AG10803 (cell line): ENCODE measurements at regions not wholly inside any gene's neighbourhood (a gene's known extent, or its start where the extent isn't known, plus 50 kb on each side); places are given as distances from the start of the nearest gene placed in this dataset.

Experiments used
- DNase-seq: peaks from one replicate; pipeline ENCODE4 v3.0.0; 2010; ENCODE audit warnings: low read depth
- H3K4me3 ChIP-seq: 2 replicates; pipeline ENCODE4 v1.5.1; 2011; ENCODE audit warnings: mild to moderate bottlenecking, low read length, control low read depth
- CTCF ChIP-seq: conservative IDR thresholded peaks from 2 replicates; pipeline ENCODE4 v1.5.1; 2011; ENCODE audit warnings: mild to moderate bottlenecking, low read length, control low read depth, inconsistent platforms

DNA sequence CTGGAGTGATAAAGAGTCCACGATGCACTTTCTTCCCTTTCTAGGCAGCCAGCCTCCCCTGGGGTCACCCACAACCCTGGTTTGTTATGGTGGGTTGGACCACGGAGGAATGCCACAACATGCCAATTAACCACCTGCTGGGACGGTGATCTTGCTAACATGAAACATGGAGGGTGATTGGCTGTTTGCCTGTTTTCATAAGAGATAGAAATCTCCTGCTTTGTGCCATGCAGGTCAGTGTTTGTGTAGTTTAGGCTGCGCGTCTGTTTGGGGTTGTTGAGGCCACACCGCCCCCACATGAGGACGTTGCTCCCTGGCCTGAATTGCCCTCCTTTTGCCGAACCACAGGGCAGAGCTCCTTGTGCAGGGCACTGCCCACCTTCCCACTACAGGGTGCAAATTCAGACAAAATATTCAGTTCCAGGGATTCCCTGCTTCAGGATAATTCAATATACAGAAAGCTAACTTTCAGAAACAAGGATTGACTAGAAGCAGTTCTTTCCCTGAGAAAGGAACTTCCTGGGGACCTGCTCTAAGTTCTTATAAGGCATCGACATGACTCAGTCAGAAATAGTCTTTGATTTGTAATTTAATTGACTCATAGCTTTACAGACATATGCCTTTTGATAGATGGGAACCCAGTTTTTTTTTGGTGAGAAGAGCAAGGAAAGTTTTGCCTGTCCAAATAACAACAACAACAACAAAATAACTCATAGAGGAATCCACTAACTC is 427.6 kb downstream of the GADD45G start:
- no peak for TF ChIP-seq CTCF
- DNase-seq: no peak
- no peak overlapping the region for H3K4me3 ChIP-seq

DNA sequence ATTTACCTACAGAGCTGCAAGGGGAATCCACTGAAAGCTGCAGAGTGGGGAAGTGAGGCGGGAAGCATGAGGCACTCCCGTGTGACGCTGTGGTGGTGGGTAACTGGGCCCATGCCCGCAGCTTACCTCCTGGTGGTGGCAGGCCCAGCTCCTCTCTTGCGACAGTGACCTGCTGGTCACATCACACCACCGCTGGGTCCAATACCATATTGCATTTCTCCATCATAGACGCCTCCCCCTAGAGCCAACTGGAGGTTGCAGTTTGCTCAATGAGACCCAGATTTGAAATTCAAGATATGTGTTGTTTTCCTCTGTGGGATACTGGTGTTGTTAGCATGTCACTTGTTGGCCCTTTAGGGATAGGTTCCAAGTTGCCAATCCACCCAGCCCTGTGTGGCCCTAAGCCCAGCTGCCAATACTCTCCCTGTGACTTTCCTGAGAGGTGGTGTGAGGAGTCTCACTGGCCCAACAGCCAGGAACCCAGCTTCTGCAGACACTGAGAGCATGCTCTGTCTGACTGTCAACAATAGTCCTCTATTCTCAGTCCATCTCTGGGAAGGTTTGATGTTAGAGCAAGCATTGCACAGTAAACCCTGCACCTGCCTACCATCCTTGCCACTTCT is 428.3 kb downstream of the GADD45G start:
- H3K4me3 ChIP-seq: no peak overlapping the region
- DNase-seq: no peak
- no peak for TF ChIP-seq CTCF

DNA sequence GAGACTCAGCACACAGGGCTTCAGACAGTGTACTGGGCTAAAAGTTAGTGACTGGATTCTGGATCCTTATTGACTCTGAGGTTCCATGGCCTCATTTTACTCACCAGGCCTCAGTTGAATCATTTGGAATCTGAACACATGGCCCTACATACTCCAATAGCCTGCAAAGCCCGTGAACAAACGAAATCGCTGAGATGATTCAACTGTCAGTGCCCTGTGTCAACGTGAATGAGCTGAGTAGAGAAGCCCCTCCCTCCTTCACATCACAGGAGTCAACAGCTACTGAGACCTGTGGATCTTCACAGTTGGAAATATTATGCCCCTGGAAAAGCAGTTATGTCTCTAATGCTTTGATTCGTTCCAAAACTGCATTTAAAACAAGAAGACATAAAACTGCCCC is 429.3 kb downstream of the GADD45G start:
- no peak for DNase-seq
- no peak overlapping the region for H3K4me3 ChIP-seq
- no peak for TF ChIP-seq CTCF

DNA sequence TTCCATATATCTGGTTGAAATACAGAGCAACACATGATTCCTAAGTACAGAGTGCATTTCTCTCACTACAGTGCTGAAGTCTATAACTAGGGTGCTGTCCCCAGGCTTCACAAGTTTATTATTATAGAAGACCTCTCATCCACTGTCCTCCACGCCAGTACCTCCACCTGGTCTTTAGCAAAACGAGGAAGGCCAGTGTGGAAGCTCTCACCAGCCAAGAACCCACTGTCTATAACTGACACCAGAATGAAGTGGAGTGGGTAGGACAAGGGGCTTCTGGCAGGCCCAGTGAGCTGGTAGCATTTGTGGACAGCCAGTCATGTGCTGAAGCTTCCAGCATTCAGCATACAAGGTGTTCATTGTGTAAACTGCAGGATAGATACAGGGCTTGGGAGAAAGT is 430.7 kb downstream of the GADD45G start:
- no peak for DNase-seq
- no peak for TF ChIP-seq CTCF
- H3K4me3 ChIP-seq: no peak overlapping the region

- no peak for TF ChIP-seq CTCF
- DNase-seq: no peak
- no peak overlapping the region for H3K4me3 ChIP-seq
Measured at GRCh38 chr9:90037146-90037797, 432.5 kb downstream of the GADD45G start.

DNA sequence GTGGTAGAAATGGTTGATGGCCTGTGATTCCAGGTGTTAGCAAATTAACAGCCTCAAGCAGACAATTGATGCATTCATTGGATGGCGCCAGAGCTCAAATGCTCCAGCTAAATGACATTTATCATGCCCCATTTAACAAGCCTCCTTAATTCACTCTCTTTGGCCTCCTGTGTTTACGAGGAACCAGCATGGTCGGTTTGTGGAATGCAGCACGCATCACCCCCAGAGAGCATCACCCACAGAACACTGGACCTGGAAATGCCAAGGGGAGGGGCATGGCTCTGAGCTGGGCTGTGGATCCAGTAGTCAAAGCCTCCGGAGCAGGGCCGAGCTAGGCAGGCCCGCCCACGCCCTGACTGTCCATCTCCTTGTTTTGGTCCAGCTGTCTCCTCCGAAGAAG is 434.0 kb downstream of the GADD45G start:
- no peak for DNase-seq
- no peak overlapping the region for H3K4me3 ChIP-seq
- TF ChIP-seq CTCF: no peak

GRCh38 chr9:90044263-90044662 is 439.5 kb downstream of the GADD45G start:
- no peak overlapping the region for H3K4me3 ChIP-seq
- no peak for DNase-seq
- TF ChIP-seq CTCF: no peak
